Spleen (tissue), 11 donors: ENCODE measurements at regions not wholly inside any gene's neighbourhood (a gene's known extent, or its start where the extent isn't known, plus 50 kb on each side); places are given as distances from the start of the nearest gene placed in this dataset.

Experiments
- DNase-seq: peaks from one replicate; pipeline ENCODE4 v3.0.0-alpha.2; 2020
- H3K27ac ChIP-seq, 8 donors: fragments of 200-600 bp; sonication (generic) in 7 of 8; 1 replicate in 4 of 8; 2 replicates in 4 of 8; pipeline versions ENCODE4 v1.5.0 to v1.8.0; 2016 to 2021; ENCODE audit warnings: inconsistent platforms in 4 of 8, mild to moderate bottlenecking in 4 of 8, moderate library complexity in 1 of 8
- H3K27me3 ChIP-seq, 7 donors: fragments of 200-600 bp; sonication (generic) in 6 of 7; replicated peaks in 1 of 7; 1 replicate in 4 of 7; 2 replicates in 3 of 7; pipeline versions ENCODE4 v1.5.0 to v1.8.0; 2016 to 2021; ENCODE audit warnings: inconsistent platforms in 3 of 7, mild to moderate bottlenecking in 1 of 7
- H3K36me3 ChIP-seq, 6 donors: fragments of 200-600 bp; sonication (generic) in 5 of 6; 1 replicate in 4 of 6; 2 replicates in 2 of 6; pipeline versions ENCODE4 v1.5.0 to v1.8.0; 2016 to 2021; ENCODE audit warnings: inconsistent platforms in 2 of 6
- H3K4me1 ChIP-seq, 6 donors: fragments of 200-600 bp; sonication (generic) in 5 of 6; 1 replicate in 3 of 6; 2 replicates in 3 of 6; pipeline versions ENCODE4 v1.5.0 to v1.8.0; 2016 to 2021; ENCODE audit warnings: inconsistent platforms in 3 of 6
- H3K4me3 ChIP-seq, 8 donors: fragments of 200-600 bp; sonication (generic) in 7 of 8; 1 replicate in 4 of 8; 2 replicates in 4 of 8; pipeline versions ENCODE4 v1.5.0 to v1.8.0; 2016 to 2021; ENCODE audit warnings: inconsistent platforms in 4 of 8, mild to moderate bottlenecking in 4 of 8, moderate library complexity in 2 of 8
- H3K9me3 ChIP-seq, 8 donors: fragments of 200-600 bp; sonication (generic) in 7 of 8; 1 replicate in 4 of 8; 2 replicates in 4 of 8; pipeline versions ENCODE4 v1.5.0 to v1.8.0; 2016 to 2021; ENCODE audit warnings: inconsistent platforms in 4 of 8
- POLR2A ChIP-seq, 3 donors: fragments of 450-650 bp; IDR thresholded peaks; one replicate each; pipeline ENCODE4 v1.5.1; 2017; ENCODE audit warnings: antibody characterized with exemption in 3 of 3, mild to moderate bottlenecking in 1 of 3
- POLR2AphosphoS5 ChIP-seq, 3 donors: sonication (generic); formaldehyde crosslinking; IDR thresholded peaks; one replicate each; pipeline ENCODE4 v1.5.1; 2017; ENCODE audit warnings: antibody characterized with exemption in 3 of 3
- WGBS, 5 donors: extraction: QIAGEN DNeasy Blood & Tissue Kit in 3 of 5; methylation state at CpG; one replicate each; pipeline versions ENCODE4 v1.1.5 to v1.1.7; 2013 to 2018; 5-methylcytosine and 5-hydroxymethylcytosine counted together
- intact Hi-C: fragments of 100-400 bp; cut with DNase I; formaldehyde crosslinking; loops from one replicate; pipeline ENCODE4 v1.15.0; 2023; ENCODE audit warnings: low total_unique reads
- TF ChIP-seq, protein P1 (sequence below), 11 experiments: fragments of 200-600 bp in 7 of 11; fragments of 450-650 bp in 4 of 11; sonication (generic) in 4 of 11; IDR thresholded peaks in 8 of 11; conservative IDR thresholded peaks in 3 of 11; 1 replicate in 7 of 11; 2 replicates in 4 of 11; pipeline versions ENCODE4 v1.4.0 to v1.8.0; 2016 to 2021; ENCODE audit warnings: antibody characterized with exemption in 11 of 11, inconsistent platforms in 4 of 11, mild to moderate bottlenecking in 1 of 11
- donor health status: healthy with polysubstance abuse.
- donor health status: DM: no; HTN: no; CAD: no; lungs with moderate emphysema.
- donor health status: DM: no; HTN: no; CAD: no.
- donor health status: Bipolar disorder and iron deficiency.
- donor health status: healthy.
- donor health status: DM: no; HTN: no; CAD: no.
- donor health status: DM: yes; HTN: yes; CAD: no.

DNA sequence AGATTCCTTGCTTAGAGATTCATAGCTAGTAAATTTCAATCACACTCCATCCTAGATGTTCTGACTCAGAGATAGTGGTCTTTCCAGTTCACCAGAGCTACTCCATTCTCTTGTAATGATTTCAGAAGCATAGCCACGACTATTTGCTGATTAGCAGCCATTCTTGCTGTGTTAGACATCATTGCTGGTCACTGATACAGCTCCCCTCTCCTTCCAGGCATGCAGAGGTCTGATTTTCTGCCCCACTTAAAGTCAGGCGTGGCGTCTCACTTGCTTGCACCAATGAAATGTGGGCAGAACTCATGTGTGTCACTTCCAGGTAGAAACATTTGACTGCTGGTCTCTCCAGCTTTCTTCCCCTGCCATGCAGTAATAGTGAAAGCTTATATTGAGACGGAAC lies 168.9 kb upstream of the JARID2 start:
- no peak overlapping the region for H3K4me3 ChIP-seq
- no peak for DNase-seq
- WGBS, 5 donors = 79 to 92% (median 85%) methylated on average over 4 of the region's 4 CpGs
- TF ChIP-seq, protein P1, sequence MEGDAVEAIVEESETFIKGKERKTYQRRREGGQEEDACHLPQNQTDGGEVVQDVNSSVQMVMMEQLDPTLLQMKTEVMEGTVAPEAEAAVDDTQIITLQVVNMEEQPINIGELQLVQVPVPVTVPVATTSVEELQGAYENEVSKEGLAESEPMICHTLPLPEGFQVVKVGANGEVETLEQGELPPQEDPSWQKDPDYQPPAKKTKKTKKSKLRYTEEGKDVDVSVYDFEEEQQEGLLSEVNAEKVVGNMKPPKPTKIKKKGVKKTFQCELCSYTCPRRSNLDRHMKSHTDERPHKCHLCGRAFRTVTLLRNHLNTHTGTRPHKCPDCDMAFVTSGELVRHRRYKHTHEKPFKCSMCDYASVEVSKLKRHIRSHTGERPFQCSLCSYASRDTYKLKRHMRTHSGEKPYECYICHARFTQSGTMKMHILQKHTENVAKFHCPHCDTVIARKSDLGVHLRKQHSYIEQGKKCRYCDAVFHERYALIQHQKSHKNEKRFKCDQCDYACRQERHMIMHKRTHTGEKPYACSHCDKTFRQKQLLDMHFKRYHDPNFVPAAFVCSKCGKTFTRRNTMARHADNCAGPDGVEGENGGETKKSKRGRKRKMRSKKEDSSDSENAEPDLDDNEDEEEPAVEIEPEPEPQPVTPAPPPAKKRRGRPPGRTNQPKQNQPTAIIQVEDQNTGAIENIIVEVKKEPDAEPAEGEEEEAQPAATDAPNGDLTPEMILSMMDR (IDR thresholded peaks at IDR 0.05 in 8 of 11, conservative IDR thresholded peaks at IDR 0.05 in 3 of 11) = no peak
- no peak for TF ChIP-seq POLR2A (IDR thresholded peaks at IDR 0.05)
- no peak for TF ChIP-seq POLR2AphosphoS5 (IDR thresholded peaks at IDR 0.05)
- intact Hi-C loops = no loop called here
- H3K9me3 ChIP-seq = no peaks in the 10 kb centered on the region
- no peaks in the 10 kb centered on the region for H3K4me1 ChIP-seq
- no peak overlapping the region for H3K27ac ChIP-seq
- H3K27me3 ChIP-seq = no peaks in the 10 kb centered on the region
- H3K36me3 ChIP-seq = no peaks in the 10 kb centered on the region

DNA sequence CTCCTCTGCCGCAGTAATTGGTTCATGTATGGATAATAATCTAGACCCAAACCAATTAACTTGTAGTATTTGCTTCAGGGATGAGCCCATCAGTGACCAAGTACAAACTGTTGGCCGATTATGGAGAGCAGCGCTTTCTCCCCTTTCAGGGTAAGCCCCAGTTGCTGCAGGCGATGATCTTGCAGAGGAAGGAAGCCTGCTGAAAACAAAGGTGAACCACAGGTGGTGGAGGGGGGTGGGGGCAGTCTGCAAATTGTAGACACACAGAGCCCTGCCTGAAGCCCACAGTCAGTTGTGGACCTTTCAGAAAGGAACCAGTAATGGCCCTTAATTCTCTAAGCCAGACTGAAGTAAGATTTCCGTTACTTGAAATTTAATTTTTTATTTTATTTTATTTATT lies 167.9 kb upstream of the JARID2 start:
- DNase-seq = no peak

DNA sequence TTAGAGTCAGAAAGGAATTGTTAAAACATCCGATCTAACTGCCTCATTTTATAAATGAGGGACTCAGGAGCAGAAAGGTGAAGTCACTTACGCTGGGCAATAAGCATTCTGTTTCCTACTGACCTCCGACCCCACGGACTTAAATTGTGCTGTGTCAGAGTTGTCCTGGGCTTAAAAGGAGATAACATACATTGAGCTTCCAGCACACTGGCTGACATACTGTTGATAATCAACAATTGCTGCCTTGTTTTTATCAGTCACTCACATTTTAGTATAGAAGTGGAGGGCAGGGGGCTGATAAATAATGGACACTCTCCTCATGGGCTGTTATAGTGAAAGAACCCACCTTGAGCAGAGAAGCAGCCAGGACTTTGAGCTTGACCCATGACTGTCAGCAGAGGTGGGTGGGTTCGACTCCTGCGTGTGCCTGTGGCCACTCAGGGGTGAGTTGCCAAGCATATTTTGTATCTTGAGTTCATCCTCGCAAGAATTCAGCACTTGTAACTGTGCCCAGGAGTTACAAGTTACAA lies 166.5 kb upstream of the JARID2 start:
- Histone ChIP-seq H3K4me1 (peaks cover 0 to 4% (median 0%) of the 10 kb centered on the region in 6 donors), H3K4me3 (no peak overlapping the region), H3K27me3 (no peaks in the 10 kb centered on the region), H3K27ac (no peak overlapping the region), H3K36me3 (no peaks in the 10 kb centered on the region), H3K9me3 (no peaks in the 10 kb centered on the region)
- no peak for DNase-seq
- intact Hi-C loops = no loop called here
- TF ChIP-seq POLR2AphosphoS5 (IDR thresholded peaks at IDR 0.05) = no peak
- no peak for TF ChIP-seq POLR2A (IDR thresholded peaks at IDR 0.05)
- TF ChIP-seq, protein P1 (IDR thresholded peaks at IDR 0.05 in 8 of 11, conservative IDR thresholded peaks at IDR 0.05 in 3 of 11) = no peak
- WGBS, 5 donors = 80 to 92% (median 85%) methylated on average over 7 of the region's 7 CpGs

More for the DNA sequence above, 167.9 kb upstream of the JARID2 start:
- Histone ChIP-seq H3K9me3 (no peaks in the 10 kb centered on the region), H3K4me3 (no peak overlapping the region), H3K27me3 (no peaks in the 10 kb centered on the region), H3K36me3 (no peaks in the 10 kb centered on the region), H3K4me1 (no peaks in the 10 kb centered on the region), H3K27ac (no peak overlapping the region)
- TF ChIP-seq POLR2A (IDR thresholded peaks at IDR 0.05) = no peak
- TF ChIP-seq, protein P1 (IDR thresholded peaks at IDR 0.05 in 8 of 11, conservative IDR thresholded peaks at IDR 0.05 in 3 of 11) = no peak
- TF ChIP-seq POLR2AphosphoS5 (IDR thresholded peaks at IDR 0.05) = no peak
- intact Hi-C loops = no loop called here
- WGBS, 5 donors = 62 to 81% (median 76%) methylated on average over 5 of the region's 5 CpGs

DNA sequence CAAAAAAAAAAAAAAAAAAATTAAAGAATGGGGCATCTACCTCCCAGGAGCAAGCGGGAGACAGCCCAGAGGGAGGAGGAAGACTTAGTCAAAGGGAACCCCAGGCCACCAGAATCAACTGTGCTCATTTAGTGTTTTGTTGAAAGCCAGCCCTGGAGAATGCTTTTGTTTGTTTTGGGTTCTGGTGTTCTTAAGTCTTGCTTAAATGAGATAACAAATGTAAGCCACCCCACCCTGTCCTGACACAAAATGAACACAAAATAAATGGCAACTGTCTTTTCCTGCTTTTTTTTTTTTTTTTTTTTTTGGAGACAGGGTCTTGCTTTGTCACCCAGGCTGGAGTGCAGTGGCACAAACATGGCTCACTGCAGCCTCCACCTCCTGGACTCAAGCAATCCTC lies 165.0 kb upstream of the JARID2 start:
- no peaks in the 10 kb centered on the region for H3K27me3 ChIP-seq
- no peak overlapping the region for H3K27ac ChIP-seq
- DNase-seq = no peak
- H3K9me3 ChIP-seq = no peaks in the 10 kb centered on the region
- TF ChIP-seq POLR2A (IDR thresholded peaks at IDR 0.05) = no peak
- TF ChIP-seq, protein P1 (IDR thresholded peaks at IDR 0.05 in 8 of 11, conservative IDR thresholded peaks at IDR 0.05 in 3 of 11) = no peak
- no peak for TF ChIP-seq POLR2AphosphoS5 (IDR thresholded peaks at IDR 0.05)
- no peaks in the 10 kb centered on the region for H3K36me3 ChIP-seq
- H3K4me1 ChIP-seq = peaks cover 0 to 12% (median 0%) of the 10 kb centered on the region in 6 donors
- intact Hi-C loops = no loop called here
- WGBS, 5 donors = 86 to 100% (median 96%) methylated on average over 1 of the region's 1 CpG
- H3K4me3 ChIP-seq = no peak overlapping the region
